IMR-90 (cell line): ENCODE measurements at regions not wholly inside any gene's neighbourhood (a gene's known extent, or its start where the extent isn't known, plus 50 kb on each side); places are given as distances from the start of the nearest gene placed in this dataset.

Experiments
- ATAC-seq: fragments of 200-7000 bp; cut with Tn5 transposase; 2 replicates; pipeline ENCODE4 v1.9.1; 2020; ENCODE audit warnings: low read depth, mild to moderate bottlenecking, moderate library complexity
- BruUV-seq: library from RNA; stranded (reverse); fragments of 400-500 nt; replicated peaks from 2 replicates; lab custom pipeline; 2021; lab: Mats Ljungman, UMichigan
- CTCF ChIA-PET: fragments of 300-600 bp; formaldehyde crosslinking; extraction: SDS; loops from one replicate; lab custom pipeline; 2021; ENCODE audit warnings: antibody characterized with exemption; lab: Yijun Ruan, JAX
- POLR2A ChIA-PET: fragments of 300-600 bp; sonication (Branson Sonifier 250); formaldehyde crosslinking; loops from one replicate; lab custom pipeline; 2022; ENCODE audit warnings: antibody characterized with exemption; ENCODE audit not compliant: unreplicated experiment; lab: Charles Lee
- DNase-seq: peaks from one replicate; pipeline ENCODE4 v3.0.0; 2013
- H2AFZ ChIP-seq: replicated peaks from 2 replicates; pipeline ENCODE3; 2013; ENCODE audit warnings: low read length, mild to moderate bottlenecking; ENCODE audit not compliant: poor library complexity
- H2AK5ac ChIP-seq: 2 replicates; pipeline ENCODE4 v1.6.1; 2013; ENCODE audit warnings: low read depth, low read length, inconsistent platforms
- H2AK9ac ChIP-seq: replicated peaks from 2 replicates; pipeline ENCODE3; 2013; ENCODE audit warnings: mild to moderate bottlenecking, low read depth, low read length, moderate library complexity; ENCODE audit not compliant: poor library complexity
- H2BK120ac ChIP-seq: 2 replicates; pipeline ENCODE4 v1.6.1; 2013; ENCODE audit warnings: low read depth, low read length, inconsistent platforms
- H2BK15ac ChIP-seq: 3 replicates; pipeline ENCODE4 v1.6.1; 2013; ENCODE audit warnings: low read depth, low read length, inconsistent platforms
- H2BK20ac ChIP-seq: 2 replicates; pipeline ENCODE4 v1.6.1; 2013; ENCODE audit warnings: low read depth, mild to moderate bottlenecking, inconsistent platforms, low read length, moderate library complexity
- H2BK5ac ChIP-seq: 2 replicates; pipeline ENCODE4 v1.6.1; 2013; ENCODE audit warnings: mild to moderate bottlenecking, low read depth, low read length, inconsistent platforms; ENCODE audit not compliant: poor library complexity, severe bottlenecking
- H3K14ac ChIP-seq: replicated peaks from 2 replicates; pipeline ENCODE4 v1.6.1; 2013; ENCODE audit warnings: low read depth, low read length, inconsistent platforms
- H3K18ac ChIP-seq: 2 replicates; pipeline ENCODE4 v1.6.1; 2013; ENCODE audit warnings: low read depth, low read length, control low read depth
- H3K23ac ChIP-seq: 2 replicates; pipeline ENCODE4 v1.6.1; 2013; ENCODE audit warnings: low read depth, low read length, inconsistent platforms
- H3K27ac ChIP-seq: 2 replicates; pipeline ENCODE4 v1.5.1; 2013; ENCODE audit warnings: mild to moderate bottlenecking, control low read depth, low read length; ENCODE audit not compliant: insufficient read depth
- H3K27me3 ChIP-seq: 2 replicates; pipeline ENCODE4 v1.6.1; 2013; ENCODE audit warnings: low read length; ENCODE audit not compliant: control insufficient read depth, insufficient read depth
- H3K36me3 ChIP-seq: 2 replicates; pipeline ENCODE4 v1.6.1; 2013; ENCODE audit warnings: low read length, mixed read lengths; ENCODE audit not compliant: control insufficient read depth, insufficient read depth
- H3K4ac ChIP-seq: 2 replicates; pipeline ENCODE4 v1.6.1; 2013; ENCODE audit warnings: low read depth, low read length, inconsistent platforms
- H3K4me1 ChIP-seq: 2 replicates; pipeline ENCODE4 v1.6.1; 2013; ENCODE audit warnings: low read length, mixed read lengths; ENCODE audit not compliant: control insufficient read depth, insufficient read depth
- H3K4me2 ChIP-seq: 2 replicates; pipeline ENCODE4 v1.6.1; 2013; ENCODE audit warnings: low read depth, mild to moderate bottlenecking, control low read depth, low read length, moderate library complexity
- H3K4me3 ChIP-seq: 2 replicates; pipeline ENCODE4 v1.5.1; 2013; ENCODE audit warnings: low read depth, mild to moderate bottlenecking, control low read depth, low read length, moderate library complexity; ENCODE audit not compliant: insufficient read depth
- H3K56ac ChIP-seq: 2 replicates; pipeline ENCODE4 v1.6.1; 2013; ENCODE audit warnings: low read length, inconsistent platforms; ENCODE audit not compliant: insufficient read depth; ENCODE audit errors: extremely low read depth
- H3K79me1 ChIP-seq, 2 experiments: 2 replicates each; pipeline ENCODE4 v1.6.1; 2013; ENCODE audit warnings: low read length in 2 of 2, inconsistent platforms in 1 of 2, low read depth in 1 of 2
- H3K9ac ChIP-seq: 2 replicates; pipeline ENCODE4 v1.6.1; 2013; ENCODE audit warnings: low read depth, low read length, control low read depth
- H3K9me1 ChIP-seq: 2 replicates; pipeline ENCODE4 v1.6.1; 2013; ENCODE audit warnings: low read length, inconsistent platforms; ENCODE audit not compliant: insufficient read depth
- H3K9me3 ChIP-seq: 2 replicates; pipeline ENCODE4 v1.6.1; 2013; ENCODE audit warnings: low read length; ENCODE audit not compliant: control insufficient read depth, insufficient read depth
- H4K20me1 ChIP-seq: 2 replicates; pipeline ENCODE4 v1.6.1; 2013; ENCODE audit warnings: low read length, inconsistent platforms; ENCODE audit not compliant: insufficient read depth
- H4K5ac ChIP-seq: 2 replicates; pipeline ENCODE4 v1.6.1; 2013; ENCODE audit warnings: mild to moderate bottlenecking, low read depth, low read length, control low read depth
- H4K8ac ChIP-seq, 2 experiments: 2 replicates each; pipeline ENCODE4 v1.6.1; 2013; ENCODE audit warnings: low read depth in 2 of 2, low read length in 2 of 2, control low read depth in 1 of 2, inconsistent platforms in 1 of 2
- H4K91ac ChIP-seq: 2 replicates; pipeline ENCODE4 v1.6.1; 2013; ENCODE audit warnings: low read depth, low read length, inconsistent platforms; ENCODE audit not compliant: insufficient read depth
- BHLHE40 ChIP-seq: fragments of 150-350 bp; IDR thresholded peaks from 2 replicates; pipeline ENCODE4 v1.6.1; 2016; ENCODE audit warnings: mild to moderate bottlenecking, low read depth, low read length
- USF2 ChIP-seq: fragments of 150-350 bp; IDR thresholded peaks from 2 replicates; pipeline ENCODE4 v1.6.1; 2017; ENCODE audit warnings: mild to moderate bottlenecking, antibody characterized with exemption, low read length, low read depth
- WGBS, 2 experiments: methylation state at CpG; one replicate each; pipeline versions ENCODE4 v1.1.5 to v1.1.7; 2013; ENCODE audit warnings: missing lambda C conversion rate in 2 of 2; ENCODE audit not compliant: insufficient read length in 1 of 2; ENCODE audit errors: extremely low coverage in 2 of 2; 5-methylcytosine and 5-hydroxymethylcytosine counted together
- dilution Hi-C: fragments of 300-500 bp; cut with HindIII; formaldehyde crosslinking; loops from one replicate; pipeline ENCODE4 v1.14.3; 2018; ENCODE audit warnings: low sequenced_read_pairs; ENCODE audit not compliant: unreplicated experiment
- in situ Hi-C: fragments of 300-500 bp; cut with MboI; formaldehyde crosslinking; loops from 3 replicates; pipeline ENCODE4 v1.14.3; 2019; ENCODE audit warnings: low sequenced_read_pairs, inconsistent platforms, mixed read lengths
- intact Hi-C: fragments of 100-400 bp; cut with micrococcal nuclease; formaldehyde crosslinking; loops from 2 replicates; pipeline ENCODE4 v1.10.0; 2022

- DNase-seq = no peak
- no peak overlapping the region for H2AK9ac ChIP-seq
- no peaks in the 10 kb centered on the region for H3K9me3 ChIP-seq
- ChIA-PET CTCF (interaction anchor here (2.8 kb wide), 1 partner anchor 12 kb away, joined by 6 read pairs; no protein-coding TSS in a partner anchor), POLR2A (no interaction called here)
- BruUV-seq = no TSS peak
- no peak overlapping the region for H4K8ac ChIP-seq
- ATAC-seq = no peak; the same call in 1 of the 2 replicates
- H3K9ac ChIP-seq = no peak overlapping the region
- H3K27ac ChIP-seq = no peak overlapping the region
- H3K4me1 ChIP-seq = peaks cover 1% of the 10 kb centered on the region; the same call in 1 of the 2 replicates
- no peak overlapping the region for H3K56ac ChIP-seq
- H3K9me1 ChIP-seq = no peaks in the 10 kb centered on the region
- H2BK20ac ChIP-seq = no peak overlapping the region
- H4K91ac ChIP-seq = no peak overlapping the region
- no peak overlapping the region for H3K4ac ChIP-seq
- H2BK15ac ChIP-seq = no peak overlapping the region
- no peaks in the 10 kb centered on the region for H3K79me1 ChIP-seq
- H3K18ac ChIP-seq = peak overlapping the region; percentile 18; the same call in 1 of the 2 replicates
- H3K27me3 ChIP-seq = no peaks in the 10 kb centered on the region
- no peak overlapping the region for H3K23ac ChIP-seq
- no peak overlapping the region for H2BK5ac ChIP-seq
- no peak overlapping the region for H2AFZ ChIP-seq
- H4K5ac ChIP-seq = no peak overlapping the region
- no peak overlapping the region for H3K4me3 ChIP-seq
- intact Hi-C loops (no loop called here), in situ Hi-C loops (no loop called here), dilution Hi-C loops (no loop called here)
- H3K4me2 ChIP-seq = no peak overlapping the region
- no peak overlapping the region for H2BK120ac ChIP-seq
- H3K14ac ChIP-seq = no peak overlapping the region
- no peak for TF ChIP-seq BHLHE40
- TF ChIP-seq USF2 = peak; percentile 59; the same call in 1 of the 2 replicates
- no peak overlapping the region for H2AK5ac ChIP-seq
- no peaks in the 10 kb centered on the region for H4K20me1 ChIP-seq
- 50% methylated on average over 1 of the region's 2 CpGs; no CpG with 5 or more reads in 1 of the 2 experiments for WGBS, 2 experiments
- H3K36me3 ChIP-seq = no peaks in the 10 kb centered on the region
Measured at GRCh38 chr5:58198330-58198729, 261.6 kb downstream of the PLK2 start.
